Brain pericyte (primary cell): ENCODE measurements at regions not wholly inside any gene's neighbourhood (a gene's known extent, or its start where the extent isn't known, plus 50 kb on each side); places are given as distances from the start of the nearest gene placed in this dataset.
A peak's percentile ranks its signal among the peaks of the same experiment; 100 is the strongest.
"Not testable (repeated sequence)": the region's sequence is repeated elsewhere in the genome, so short reads cannot be mapped to it uniquely, and the experiment has no call there.

ENCODE experiments used
- DNase-seq: peaks from one replicate; pipeline ENCODE4 v3.0.0-alpha.2; 2012; ENCODE audit warnings: low read depth, low spot score

GRCh38 chr5:100479079-100479688 lies 56.0 kb upstream of the FAM174A start:
- DNase-seq = no peak

GRCh38 chr5:100472091-100472490 lies 63.1 kb upstream of the FAM174A start:
- no peak for DNase-seq

DNA sequence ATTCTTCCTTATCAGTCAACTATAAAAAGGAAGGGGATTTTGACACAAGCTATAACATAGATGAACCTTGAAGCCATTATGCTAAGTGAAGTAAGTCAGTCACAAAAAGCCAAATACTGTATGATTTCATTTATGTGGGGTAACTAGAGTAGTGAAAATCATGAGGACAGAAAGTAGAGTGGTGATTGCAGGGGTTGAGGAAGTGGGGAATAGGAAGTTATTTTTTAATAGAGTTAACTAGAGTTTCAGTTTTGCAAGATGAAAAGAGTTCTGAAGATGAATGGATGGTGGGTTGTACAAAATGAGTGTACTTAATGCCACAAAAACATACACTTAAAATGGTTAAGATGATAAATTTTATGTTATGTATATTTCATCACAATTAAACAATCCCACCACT lies 65.4 kb upstream of the FAM174A start:
- no peak for DNase-seq

DNA sequence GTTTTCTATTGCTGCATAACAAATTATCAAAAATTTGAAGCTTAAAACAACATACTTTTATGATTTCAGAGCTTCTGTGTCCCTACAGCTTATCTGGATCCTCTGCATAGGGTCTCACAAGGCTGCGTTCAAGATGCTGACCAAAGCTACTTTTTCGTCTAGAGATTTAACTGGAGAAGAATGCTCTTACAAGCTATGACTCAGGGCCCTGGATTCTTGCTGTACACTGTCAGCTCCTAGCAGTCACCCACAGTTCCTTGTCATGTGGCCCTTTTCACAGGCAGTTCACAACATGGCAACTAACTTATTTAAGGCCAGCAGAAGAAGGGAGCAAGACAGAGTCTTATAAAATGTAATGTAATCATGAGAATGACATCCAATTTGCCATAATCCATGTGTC lies 70.8 kb upstream of the FAM174A start:
- peak; percentile 10 for DNase-seq

GRCh38 chr5:100456615-100457014 lies 78.6 kb upstream of the FAM174A start:
- no peak for DNase-seq

DNA sequence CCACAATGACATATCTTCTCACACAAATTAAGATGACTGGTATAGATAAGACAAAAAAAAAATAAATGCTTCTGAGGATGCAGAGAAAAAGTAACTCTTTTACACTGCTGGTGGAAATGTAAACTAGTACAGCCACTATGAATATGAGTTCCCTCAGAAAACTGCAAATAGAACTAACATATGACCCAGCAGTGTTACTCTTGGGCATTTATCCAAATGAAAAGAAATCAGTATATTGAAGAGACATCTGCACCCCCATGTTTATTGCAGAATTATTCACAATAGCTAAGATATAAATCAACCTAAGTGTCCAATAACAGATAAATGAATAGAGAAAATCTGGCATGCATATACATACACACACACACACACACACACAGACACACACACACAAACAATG lies 83.0 kb upstream of the FAM174A start:
- no peak for DNase-seq

- no peak for DNase-seq
Observed at GRCh38 chr5:100448111-100448528, 87.1 kb upstream of the FAM174A start.

- DNase-seq = no peak
Observed at GRCh38 chr5:100446879-100447430, 88.2 kb upstream of the FAM174A start.

DNA sequence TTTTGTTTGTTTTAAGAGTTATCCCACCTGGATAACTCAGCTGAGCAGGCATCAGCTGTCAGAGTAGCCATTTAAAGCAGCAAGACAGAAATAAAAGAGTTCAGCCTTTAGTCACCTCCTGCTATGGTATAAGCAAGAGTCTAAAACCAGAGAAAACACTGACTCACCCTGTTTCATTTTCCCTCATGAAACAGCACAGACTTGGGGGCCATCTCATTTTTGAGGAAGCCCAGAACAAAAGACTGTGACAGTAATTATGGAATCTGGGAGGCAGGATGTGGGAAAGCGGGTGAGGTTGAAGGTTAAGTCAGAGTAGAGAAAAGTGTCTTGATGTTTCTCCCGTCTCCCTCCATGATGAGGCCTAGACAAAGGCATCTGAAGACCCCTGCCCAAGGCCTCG lies 90.2 kb upstream of the FAM174A start:
- DNase-seq = no peak

- DNase-seq = no peak
Observed at GRCh38 chr5:100434815-100435214, 100.4 kb upstream of the FAM174A start.

DNA sequence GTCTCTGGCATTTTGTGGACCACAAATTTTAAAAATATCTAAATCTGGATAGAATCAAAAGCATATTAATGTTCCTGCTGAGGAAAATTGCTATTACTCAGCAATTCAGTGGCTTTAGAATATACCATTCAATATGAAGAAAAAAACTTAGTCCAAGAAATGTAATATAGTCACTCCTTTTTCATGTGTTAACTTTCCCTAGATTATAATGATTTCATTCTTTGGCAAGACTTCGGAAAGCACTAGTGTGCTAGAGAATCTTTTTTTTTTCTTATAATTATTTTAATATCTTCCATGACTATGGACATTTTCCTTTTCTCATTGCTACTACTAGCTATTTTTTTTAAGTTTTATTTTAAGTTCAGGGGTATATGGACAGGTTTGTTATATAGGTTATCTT lies 102.4 kb upstream of the FAM174A start:
- DNase-seq = no peak

DNA sequence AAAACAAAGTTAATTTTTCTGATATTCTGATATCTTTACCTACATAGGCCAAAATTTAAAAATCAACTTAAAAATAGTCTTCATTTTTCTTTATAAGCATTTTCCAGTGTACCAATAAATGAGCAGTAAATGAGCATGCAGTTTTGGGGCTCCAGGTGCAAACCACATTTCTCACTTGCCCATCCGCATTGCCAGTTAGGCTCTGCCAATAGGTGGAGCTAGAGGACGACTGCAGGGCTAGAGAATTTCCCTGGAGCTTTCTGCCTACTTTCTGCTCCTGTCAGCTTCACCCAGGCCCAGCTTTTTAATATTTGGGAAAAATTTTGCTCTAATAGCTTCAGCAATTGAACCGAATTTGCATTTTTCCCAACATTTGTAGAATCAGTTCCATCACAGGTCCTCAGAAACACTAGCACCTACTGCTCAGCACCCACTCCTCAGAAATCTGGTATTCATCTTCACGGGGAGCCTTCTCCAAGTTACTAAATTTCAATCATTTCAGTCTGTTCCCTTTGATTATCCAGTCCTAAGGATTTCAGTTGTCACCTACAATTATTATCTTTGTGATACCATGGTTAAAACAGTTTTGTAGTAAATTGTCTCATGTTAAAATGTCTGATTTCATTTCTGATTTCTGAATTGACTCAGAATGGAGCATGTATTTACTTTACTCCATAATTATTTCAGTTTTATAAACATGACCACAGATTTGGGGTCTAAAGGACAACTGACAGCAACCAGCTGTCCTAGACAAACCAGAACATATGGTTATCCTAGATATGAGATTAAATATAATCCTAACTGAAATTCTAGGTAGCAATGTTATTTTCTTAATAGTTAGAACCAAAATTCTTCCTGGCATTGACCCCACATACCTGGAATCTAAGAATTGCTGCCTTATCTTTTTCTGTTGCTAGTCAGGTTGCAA lies 104.6 kb upstream of the FAM174A start:
- DNase-seq = no peak

DNA sequence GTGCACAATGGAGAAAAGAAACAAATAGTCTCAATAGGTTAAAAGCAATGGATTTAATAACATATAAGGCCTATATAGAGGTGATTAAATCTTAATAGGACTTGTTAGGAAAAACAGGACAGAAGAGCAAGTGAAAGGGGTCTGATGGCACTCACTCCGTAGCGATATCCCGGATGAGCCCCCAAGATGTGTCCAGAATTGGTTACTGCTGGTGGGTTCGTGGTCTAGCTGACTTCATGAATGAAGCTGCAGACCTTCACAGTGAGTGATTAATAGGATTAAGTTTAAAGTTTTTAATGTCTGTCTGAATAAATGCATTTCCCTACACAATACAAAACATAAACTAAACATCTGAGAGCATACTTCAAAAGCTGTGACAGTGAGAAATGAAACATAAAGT lies 110.4 kb upstream of the FAM174A start:
- DNase-seq = no peak

- no peak for DNase-seq
Observed at GRCh38 chr5:100424017-100424416, 111.2 kb upstream of the FAM174A start.

DNA sequence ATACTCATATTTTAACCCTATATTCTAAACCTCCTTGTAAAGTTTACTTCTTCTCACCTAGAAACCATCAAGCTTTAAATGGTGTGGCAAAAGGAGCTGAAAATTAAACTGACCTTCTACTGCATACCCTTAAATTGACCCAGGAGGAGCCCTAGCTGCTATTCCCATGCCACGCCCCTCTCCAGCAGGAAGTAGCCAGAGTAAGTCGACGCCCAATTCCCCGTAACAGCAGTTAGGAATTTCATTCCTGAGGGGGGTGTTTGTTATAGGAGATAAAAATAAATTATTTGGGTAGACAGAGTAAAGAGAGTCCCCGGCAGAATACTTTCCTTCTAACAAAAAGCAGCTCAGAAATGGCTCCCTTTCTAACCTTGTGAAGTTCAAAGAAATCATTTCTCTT lies 111.8 kb upstream of the FAM174A start:
- no peak for DNase-seq

DNA sequence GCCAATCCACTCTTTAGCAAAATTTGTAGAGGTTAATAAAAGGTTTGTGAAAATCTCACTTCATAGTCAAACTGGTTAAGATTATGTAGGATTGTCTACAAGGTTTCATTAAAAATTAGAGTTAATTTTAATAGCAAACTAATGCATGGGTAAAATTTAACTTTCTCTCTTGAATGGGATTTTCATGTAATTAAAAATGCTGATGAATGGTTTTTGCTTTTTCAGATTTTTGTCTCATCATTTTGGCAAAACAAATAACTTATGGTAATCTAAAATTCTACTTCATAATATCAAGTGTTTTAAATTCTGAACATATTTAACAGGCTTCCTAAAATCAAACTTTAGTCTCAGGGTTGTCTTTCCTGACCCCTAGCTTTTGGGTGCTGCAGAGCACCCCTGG lies 113.8 kb upstream of the FAM174A start:
- no peak for DNase-seq

DNA sequence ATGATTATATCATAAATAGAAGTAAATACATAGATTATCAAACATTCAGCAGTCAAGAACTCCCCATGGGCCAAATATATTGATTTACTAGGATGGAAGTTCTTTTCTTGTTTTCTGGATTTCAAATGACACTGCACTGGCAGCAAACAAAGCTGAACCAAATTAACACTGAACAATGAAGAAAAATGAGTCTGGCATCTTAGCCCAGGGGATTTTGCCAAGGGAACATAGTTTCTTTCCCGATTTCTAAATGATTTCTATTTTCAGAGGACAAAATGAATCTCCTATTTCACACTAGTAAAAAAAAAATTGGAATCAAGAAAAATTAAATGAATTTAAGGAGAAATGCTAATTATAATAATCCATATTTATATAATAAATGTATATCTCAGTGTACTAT lies 116.9 kb upstream of the FAM174A start:
- DNase-seq = no peak

GRCh38 chr5:100409660-100410151 lies 125.5 kb upstream of the FAM174A start:
- no peak for DNase-seq

DNA sequence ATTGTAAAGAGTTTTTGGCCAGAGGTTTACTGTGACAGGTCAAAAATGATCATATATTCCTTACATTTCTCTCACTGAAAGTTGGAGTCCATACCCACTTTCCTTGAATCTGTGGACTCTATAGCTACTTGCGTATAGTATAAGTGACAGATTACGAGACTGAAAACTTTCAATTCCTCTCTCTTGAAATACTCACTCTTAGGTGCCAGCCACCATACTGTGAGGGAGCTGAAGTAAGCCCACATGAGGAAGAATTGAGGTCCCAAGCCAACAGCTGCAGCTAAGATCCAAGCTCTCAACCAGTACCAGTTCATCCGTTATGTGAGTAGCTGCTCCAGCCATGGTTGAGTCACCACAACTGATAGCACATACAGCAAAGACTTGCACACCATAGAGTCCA lies 128.1 kb upstream of the FAM174A start:
- DNase-seq = no peak

GRCh38 chr5:100406640-100407039 lies 128.5 kb upstream of the FAM174A start:
- DNase-seq = no peak

- DNase-seq = no peak
Observed at GRCh38 chr5:100402071-100402470, 133.1 kb upstream of the FAM174A start.

- DNase-seq = no peak
Observed at GRCh38 chr5:100401149-100401548, 134.0 kb upstream of the FAM174A start.

DNA sequence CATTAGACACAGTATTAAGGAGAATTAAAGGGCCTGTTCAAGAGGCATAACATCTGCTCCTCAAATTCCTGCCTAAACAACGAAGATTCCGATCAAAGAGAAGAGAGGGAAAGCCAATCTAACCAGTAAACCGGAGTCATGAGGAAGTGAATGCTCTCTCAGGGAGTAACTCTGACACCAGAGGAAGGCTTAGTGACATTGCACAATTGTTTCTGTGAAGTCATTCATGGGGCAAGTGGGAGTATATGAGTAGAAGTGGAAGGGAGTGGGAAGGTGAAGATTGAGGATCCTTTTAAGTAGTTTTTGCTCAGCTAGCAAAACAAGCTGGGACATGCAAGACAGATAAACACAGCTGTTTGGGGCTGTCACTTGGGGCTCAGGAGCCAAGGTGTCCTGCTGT lies 136.4 kb upstream of the FAM174A start:
- DNase-seq = not testable (repeated sequence)
